HG03159 (cell line): ENCODE measurements at regions not wholly inside any gene's neighbourhood (a gene's known extent, or its start where the extent isn't known, plus 50 kb on each side); places are given as distances from the start of the nearest gene placed in this dataset.
"Not testable (repeated sequence)": the region's sequence is repeated elsewhere in the genome, so short reads cannot be mapped to it uniquely, and the experiment has no call there.

Experiments
- ATAC-seq: cut with Tn5 transposase; IDR thresholded peaks from one replicate; pipeline ENCODE4 v1.9.1; 2021; ENCODE audit warnings: mild to moderate bottlenecking, moderate library complexity; ENCODE audit not compliant: unreplicated experiment

GRCh38 chr5:130365956-130366355 is 461.7 kb downstream of the CHSY3 start:
- no peak for ATAC-seq

- ATAC-seq = no peak
These were observed 445.9 kb downstream of the CHSY3 start for GRCh38 chr5:130350131-130350530.

GRCh38 chr5:130337179-130337888 is 433.1 kb downstream of the CHSY3 start:
- ATAC-seq = no peak

- no peak for ATAC-seq
These were observed 430.9 kb downstream of the CHSY3 start for GRCh38 chr5:130335117-130335516.

GRCh38 chr5:130333089-130333488 is 428.8 kb downstream of the CHSY3 start:
- ATAC-seq = no peak

- no peak for ATAC-seq
These were observed 427.1 kb downstream of the CHSY3 start for GRCh38 chr5:130331332-130331731.

GRCh38 chr5:130324953-130325671 is 420.8 kb downstream of the CHSY3 start:
- no peak for ATAC-seq

- peak; percentile 100 for ATAC-seq
These were observed 419.7 kb downstream of the CHSY3 start for GRCh38 chr5:130323804-130324454.

GRCh38 chr5:130321931-130322330 is 417.7 kb downstream of the CHSY3 start:
- ATAC-seq = no peak

GRCh38 chr5:130316971-130317680 is 412.9 kb downstream of the CHSY3 start:
- peak; percentile 72 for ATAC-seq

- no peak for ATAC-seq
These were observed 391.0 kb downstream of the CHSY3 start for GRCh38 chr5:130295235-130295634.

- ATAC-seq = not testable (repeated sequence)
These were observed 390.5 kb downstream of the CHSY3 start for GRCh38 chr5:130294798-130295197.

GRCh38 chr5:130290219-130290618 is 386.0 kb downstream of the CHSY3 start:
- ATAC-seq = no peak

GRCh38 chr5:130289132-130290088 is 385.1 kb downstream of the CHSY3 start:
- ATAC-seq = no peak

- no peak for ATAC-seq
These were observed 383.2 kb downstream of the CHSY3 start for GRCh38 chr5:130287438-130287837.

GRCh38 chr5:130286971-130287370 is 382.7 kb downstream of the CHSY3 start:
- no peak for ATAC-seq

GRCh38 chr5:130282049-130282448 is 377.8 kb downstream of the CHSY3 start:
- no peak for ATAC-seq

GRCh38 chr5:130280528-130281217 is 376.4 kb downstream of the CHSY3 start:
- ATAC-seq = no peak

- no peak for ATAC-seq
These were observed 375.1 kb downstream of the CHSY3 start for GRCh38 chr5:130279386-130279785.

GRCh38 chr5:130278136-130278535 is 373.9 kb downstream of the CHSY3 start:
- ATAC-seq = no peak
